Bronchial epithelial cell (primary cell): ENCODE measurements at regions not wholly inside any gene's neighbourhood (a gene's known extent, or its start where the extent isn't known, plus 50 kb on each side); places are given as distances from the start of the nearest gene placed in this dataset.

ENCODE experiments used
- DNase-seq: peaks from one replicate; pipeline ENCODE4 v3.0.0-alpha.2; 2010; ENCODE audit warnings: low read depth
- FAIRE-seq: peaks from 2 replicates; lab custom pipeline; 2011; peaks lifted over from hg19 to GRCh38; lab: Jason Lieb, UNC
- H3K27me3 ChIP-seq: 2 replicates; pipeline ENCODE4 v1.5.1; 2011; ENCODE audit warnings: low read length; ENCODE audit not compliant: control insufficient read depth, insufficient read depth
- H3K36me3 ChIP-seq: 2 replicates; pipeline ENCODE4 v1.5.1; 2011; ENCODE audit warnings: low read length; ENCODE audit not compliant: control insufficient read depth, insufficient read depth
- H3K4me3 ChIP-seq: 2 replicates; pipeline ENCODE4 v1.5.1; 2011; ENCODE audit warnings: mild to moderate bottlenecking, low read depth, low read length, control low read depth
- CTCF ChIP-seq: IDR thresholded peaks from 2 replicates; pipeline ENCODE4 v1.5.1; 2011; ENCODE audit warnings: mild to moderate bottlenecking, moderate library complexity, low read length, control low read depth, inconsistent platforms; ENCODE audit not compliant: insufficient read depth, severe bottlenecking

DNA sequence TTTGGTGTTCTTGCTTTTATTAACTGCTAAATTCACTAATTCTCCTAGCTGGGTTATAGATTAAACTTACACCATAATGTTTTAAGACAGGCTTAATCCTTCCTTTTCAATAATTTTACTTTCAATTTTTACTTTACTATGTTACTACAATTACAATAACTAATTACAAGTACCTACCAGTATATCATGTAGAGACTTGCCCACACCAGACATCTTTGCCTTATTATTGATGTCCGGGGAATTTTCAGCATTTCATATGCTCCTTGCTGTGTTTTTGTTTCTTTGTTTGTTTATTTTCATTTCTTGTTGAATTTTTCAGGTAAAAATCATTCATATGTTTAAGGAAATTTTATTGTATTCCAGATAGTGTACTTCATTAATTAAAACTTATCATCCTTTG, 473.2 kb downstream of the NLGN4Y start:
- Histone ChIP-seq H3K27me3 (no peaks in the 10 kb centered on the region), H3K4me3 (no peak overlapping the region), H3K36me3 (no peaks in the 10 kb centered on the region)
- TF ChIP-seq CTCF: no peak
- peak; percentile 56 for DNase-seq
- no peak for FAIRE-seq

DNA sequence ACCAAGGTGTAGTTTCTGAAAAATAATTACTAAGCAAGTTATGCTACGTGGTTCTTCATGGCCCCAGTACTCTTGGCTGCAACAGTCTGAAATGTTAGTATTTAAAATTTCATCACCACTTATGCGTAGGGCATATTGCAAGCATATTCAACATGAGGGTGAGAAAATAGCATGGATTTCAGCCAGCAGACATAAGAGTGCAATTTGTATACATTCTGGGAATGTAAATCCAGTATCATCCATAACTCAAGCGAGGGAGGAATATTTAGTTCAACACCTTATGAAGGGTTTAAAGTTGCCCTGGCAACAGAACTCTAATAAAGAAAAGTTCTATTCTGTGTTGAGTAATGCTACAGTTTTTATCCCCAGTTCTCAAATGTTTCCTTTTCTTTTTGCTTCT, 475.7 kb downstream of the NLGN4Y start:
- H3K27me3 ChIP-seq: no peaks in the 10 kb centered on the region
- no peak for TF ChIP-seq CTCF
- no peak for FAIRE-seq
- H3K4me3 ChIP-seq: no peak overlapping the region
- DNase-seq: no peak
- no peaks in the 10 kb centered on the region for H3K36me3 ChIP-seq
